HEK293 (cell line): ENCODE measurements at regions not wholly inside any gene's neighbourhood (a gene's known extent, or its start where the extent isn't known, plus 50 kb on each side); places are given as distances from the start of the nearest gene placed in this dataset.

ENCODE experiments used
- ATF2 ChIP-seq: fragments of 450-650 bp; formaldehyde crosslinking; IDR thresholded peaks from 2 replicates; pipeline ENCODE4 v1.5.1; 2016; ENCODE audit warnings: missing biosample characterization, missing genetic modification characterization, low read depth
- CTCF ChIP-seq: fragments of 450-650 bp; formaldehyde crosslinking; IDR thresholded peaks from 2 replicates; pipeline ENCODE4 v1.5.1; 2016; ENCODE audit warnings: missing biosample characterization, missing genetic modification characterization
- ELK4 ChIP-seq: IDR thresholded peaks from 2 replicates; pipeline ENCODE4 v1.6.1; 2011; ENCODE audit warnings: mild to moderate bottlenecking, low read depth, low read length, borderline replicate concordance
- GLI4 ChIP-seq: fragments of 450-650 bp; formaldehyde crosslinking; IDR thresholded peaks from 2 replicates; pipeline ENCODE4 v1.5.1; 2016; ENCODE audit warnings: missing biosample characterization, missing genetic modification characterization
- PBX3 ChIP-seq: sonication (generic); formaldehyde crosslinking; IDR thresholded peaks from 2 replicates; pipeline ENCODE4 v1.8.1; 2022; ENCODE audit warnings: mild to moderate bottlenecking, moderate library complexity, missing genetic modification reagents
- SP3 ChIP-seq: fragments of 450-650 bp; formaldehyde crosslinking; IDR thresholded peaks from 2 replicates; pipeline ENCODE4 v1.5.1; 2016; ENCODE audit warnings: missing biosample characterization, missing genetic modification characterization
- TCF7L2 ChIP-seq: IDR thresholded peaks from 2 replicates; pipeline ENCODE4 v1.6.1; 2011; ENCODE audit warnings: low read depth, mild to moderate bottlenecking, inconsistent platforms, low read length, moderate library complexity, borderline replicate concordance
- YY1 ChIP-seq: fragments of 450-650 bp; formaldehyde crosslinking; IDR thresholded peaks from 2 replicates; pipeline ENCODE4 v1.5.1; 2018; ENCODE audit warnings: missing biosample characterization, missing genetic modification characterization
- ZBTB11 ChIP-seq: fragments of 450-650 bp; formaldehyde crosslinking; conservative IDR thresholded peaks from 2 replicates; pipeline ENCODE4 v1.5.1; 2016; ENCODE audit warnings: low read depth, missing biosample characterization, missing genetic modification characterization
- ZNF112 ChIP-seq: fragments of 450-650 bp; formaldehyde crosslinking; IDR thresholded peaks from 2 replicates; pipeline ENCODE4 v1.5.0; 2017; ENCODE audit warnings: missing biosample characterization, missing genetic modification characterization
- ZNF184 ChIP-seq: fragments of 450-650 bp; IDR thresholded peaks from 2 replicates; pipeline ENCODE4 v1.5.1; 2018; ENCODE audit warnings: missing biosample characterization, mild to moderate bottlenecking, missing genetic modification characterization
- ZNF426 ChIP-seq: fragments of 450-650 bp; formaldehyde crosslinking; IDR thresholded peaks from 2 replicates; pipeline ENCODE4 v1.5.1; 2017; ENCODE audit warnings: missing biosample characterization, missing genetic modification characterization, mild to moderate bottlenecking, inconsistent platforms, moderate library complexity
- ZNF510 ChIP-seq: fragments of 450-650 bp; formaldehyde crosslinking; IDR thresholded peaks from 2 replicates; pipeline ENCODE4 v1.5.1; 2018; ENCODE audit warnings: mild to moderate bottlenecking, missing genetic modification characterization, missing biosample characterization; ENCODE audit not compliant: insufficient replicate concordance
- ZNF561 ChIP-seq: fragments of 450-650 bp; IDR thresholded peaks from 2 replicates; pipeline ENCODE4 v1.5.1; 2018; ENCODE audit warnings: missing biosample characterization, missing genetic modification characterization, borderline replicate concordance

- no peak for TF ChIP-seq ZNF510
- no peak for TF ChIP-seq SP3 (tag by site-specific recombination)
- TF ChIP-seq CTCF = no peak
- no peak for TF ChIP-seq ZNF112 (tag by site-specific recombination)
- TF ChIP-seq ZBTB11 (tag by site-specific recombination) = no peak
- TF ChIP-seq PBX3 (CRISPR knock-in tag) = no peak
- no peak for TF ChIP-seq YY1 (tag by site-specific recombination)
- no peak for TF ChIP-seq ZNF184 (tag by site-specific recombination)
- no peak for TF ChIP-seq ELK4
- no peak for TF ChIP-seq ZNF561
- TF ChIP-seq GLI4 = no peak
- TF ChIP-seq ATF2 = no peak
- no peak for TF ChIP-seq TCF7L2
- TF ChIP-seq ZNF426 = no peak
Observed at GRCh38 chr4:10298681-10299080, 158.5 kb downstream of the ZNF518B start.
